HG03442 (cell line): ENCODE measurements at regions not wholly inside any gene's neighbourhood (a gene's known extent, or its start where the extent isn't known, plus 50 kb on each side); places are given as distances from the start of the nearest gene placed in this dataset.

Experiments used
- ATAC-seq: cut with Tn5 transposase; IDR thresholded peaks from one replicate; pipeline ENCODE4 v1.9.1; 2021; ENCODE audit warnings: mild to moderate bottlenecking, moderate library complexity; ENCODE audit not compliant: unreplicated experiment

DNA sequence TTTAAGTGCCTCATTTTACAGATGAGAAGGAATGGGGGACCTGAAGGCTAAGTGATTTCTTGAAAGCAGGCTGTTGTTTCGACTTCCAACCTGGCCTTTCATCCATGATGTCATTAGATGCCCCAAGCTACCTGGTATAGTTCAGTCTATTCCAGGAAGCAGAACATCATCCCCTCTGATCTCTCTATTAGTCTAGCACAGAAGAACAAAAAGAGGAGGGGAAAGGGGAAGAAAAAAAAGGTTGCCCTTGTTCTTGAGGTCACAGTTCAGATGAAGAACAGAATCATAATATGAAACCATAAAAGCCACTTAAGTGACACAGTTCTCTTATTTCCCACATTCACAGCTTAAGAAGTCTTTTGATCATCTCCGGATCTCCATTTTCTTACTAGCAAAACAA, 386.2 kb upstream of the HNRNPA3 start:
- ATAC-seq, result no peak

- no peak for ATAC-seq
Observed at GRCh38 chr2:176826984-176827668, 385.5 kb upstream of the HNRNPA3 start.

DNA sequence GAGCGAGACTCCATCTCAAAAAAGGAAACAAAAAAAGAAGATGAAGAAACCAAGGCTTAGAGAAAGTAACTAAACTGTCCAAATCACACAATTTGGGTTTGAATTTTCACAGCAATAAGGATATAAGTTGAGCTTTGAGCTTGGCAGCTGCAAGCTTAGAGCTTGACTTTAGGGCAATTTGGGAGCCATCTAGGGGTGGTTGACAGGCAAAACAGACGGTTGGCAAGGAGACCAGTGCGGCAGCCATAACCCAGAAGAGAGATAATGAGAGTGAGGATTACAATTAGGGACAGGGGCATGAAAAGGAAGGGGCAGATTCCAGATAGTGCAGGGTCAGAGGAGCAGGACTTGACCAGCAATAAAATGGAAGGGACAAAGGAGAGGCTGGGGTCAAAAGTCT, 382.2 kb upstream of the HNRNPA3 start:
- no peak for ATAC-seq

GRCh38 chr2:176832086-176832485, 380.5 kb upstream of the HNRNPA3 start:
- ATAC-seq, result no peak

DNA sequence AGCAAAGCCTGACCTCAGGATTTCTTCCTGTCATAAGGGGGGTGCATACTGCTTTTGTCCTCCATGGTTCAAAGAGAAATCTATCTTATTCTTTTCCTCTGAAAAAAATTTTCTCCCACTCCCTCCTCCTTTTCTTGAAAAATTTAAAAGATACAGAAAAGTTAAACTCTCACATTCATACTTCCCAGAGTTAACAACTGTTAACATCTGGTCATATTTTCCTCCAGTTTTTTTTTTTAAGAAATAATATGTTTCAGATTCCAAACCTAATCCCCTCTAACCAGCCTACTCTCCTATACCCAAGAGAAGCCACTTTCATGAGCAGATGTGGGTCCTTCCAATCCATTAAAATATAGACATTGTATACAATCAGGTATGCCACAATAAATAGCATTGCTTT, 378.9 kb upstream of the HNRNPA3 start:
- ATAC-seq, result no peak

DNA sequence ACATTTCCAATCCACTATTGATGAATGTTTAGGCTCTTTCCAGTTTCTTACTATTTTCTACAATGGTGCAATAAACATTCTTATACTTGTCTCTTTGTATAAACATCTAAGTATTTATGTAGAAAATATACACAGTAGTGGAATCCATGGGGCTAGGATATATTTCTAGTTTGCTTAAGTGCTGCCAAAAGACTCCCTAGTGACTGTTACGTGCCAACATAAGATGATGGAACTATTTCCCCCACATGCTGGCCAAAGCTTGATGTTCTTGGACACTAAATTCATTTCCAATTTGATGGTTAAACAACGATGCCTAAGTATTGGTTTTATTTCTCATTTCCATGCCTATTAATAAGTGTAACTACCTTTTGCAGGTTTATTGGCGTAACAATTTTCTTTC, 378.4 kb upstream of the HNRNPA3 start:
- ATAC-seq, result no peak

DNA sequence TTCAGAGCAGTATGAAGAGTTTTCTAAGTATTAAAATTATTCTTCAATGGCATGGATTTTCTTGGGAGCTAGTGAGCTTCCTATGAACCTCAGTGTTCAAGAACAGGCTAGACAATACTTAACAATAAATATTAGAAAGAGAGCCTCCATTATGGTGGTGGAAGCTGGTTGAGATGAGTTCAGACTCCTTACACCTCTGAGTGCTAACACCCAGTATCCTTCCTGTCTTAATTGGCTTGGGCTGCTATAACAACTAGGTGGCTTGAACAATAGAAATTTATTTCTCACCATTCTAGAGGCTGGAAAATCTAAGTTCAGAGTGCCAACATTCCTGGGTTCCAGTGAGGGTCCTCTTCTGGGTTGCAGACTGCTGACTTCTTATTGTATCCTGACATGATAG, 369.4 kb upstream of the HNRNPA3 start:
- no peak for ATAC-seq

GRCh38 chr2:176844461-176844860, 368.1 kb upstream of the HNRNPA3 start:
- no peak for ATAC-seq

GRCh38 chr2:176845718-176846117, 366.9 kb upstream of the HNRNPA3 start:
- no peak for ATAC-seq

GRCh38 chr2:176847575-176847974, 365.0 kb upstream of the HNRNPA3 start:
- no peak for ATAC-seq

DNA sequence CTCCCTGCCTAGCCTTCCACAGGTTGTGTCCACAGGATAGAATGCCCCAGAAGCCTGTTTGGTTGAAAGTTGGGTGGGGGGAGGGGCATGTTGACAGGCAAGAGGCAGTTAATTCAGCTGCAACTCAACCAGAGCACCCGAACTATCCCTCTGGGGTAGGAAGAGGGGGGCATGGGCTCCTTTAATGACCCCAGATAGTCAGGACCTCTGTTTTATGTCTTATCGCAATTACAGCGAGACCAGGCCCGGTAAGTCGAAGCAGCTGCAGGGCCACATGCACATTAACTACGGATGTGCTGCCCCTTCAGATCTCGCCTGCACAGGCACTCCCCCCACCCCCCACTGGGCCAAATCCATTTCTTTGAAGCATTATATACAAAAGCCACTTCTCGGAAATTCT, 363.8 kb upstream of the HNRNPA3 start:
- ATAC-seq, result no peak

- no peak for ATAC-seq
Observed at GRCh38 chr2:176851200-176851888, 361.2 kb upstream of the HNRNPA3 start.

GRCh38 chr2:176851889-176852483, 360.6 kb upstream of the HNRNPA3 start:
- ATAC-seq, result no peak

GRCh38 chr2:176852667-176853066, 359.9 kb upstream of the HNRNPA3 start:
- ATAC-seq, result no peak

- no peak for ATAC-seq
Observed at GRCh38 chr2:176854062-176854461, 358.5 kb upstream of the HNRNPA3 start.

DNA sequence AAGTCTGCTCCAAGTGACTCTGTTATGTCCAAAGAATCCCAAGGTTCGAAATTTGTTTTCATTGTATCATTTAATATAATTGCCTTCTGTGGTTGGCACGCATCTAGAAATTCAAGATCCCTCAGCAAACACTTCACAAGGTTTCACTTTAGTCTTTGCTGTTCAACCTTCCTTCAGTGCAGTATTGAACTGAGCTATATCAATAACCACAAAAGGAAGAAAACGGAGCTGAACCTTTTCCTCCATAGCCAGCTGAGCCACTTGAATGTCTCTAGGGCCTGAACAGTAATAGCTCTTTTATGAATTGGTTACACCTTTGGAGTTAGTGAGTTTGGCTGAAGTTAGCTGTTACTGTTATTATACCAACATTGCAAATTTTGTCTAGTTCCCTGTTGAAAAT, 357.7 kb upstream of the HNRNPA3 start:
- no peak for ATAC-seq

DNA sequence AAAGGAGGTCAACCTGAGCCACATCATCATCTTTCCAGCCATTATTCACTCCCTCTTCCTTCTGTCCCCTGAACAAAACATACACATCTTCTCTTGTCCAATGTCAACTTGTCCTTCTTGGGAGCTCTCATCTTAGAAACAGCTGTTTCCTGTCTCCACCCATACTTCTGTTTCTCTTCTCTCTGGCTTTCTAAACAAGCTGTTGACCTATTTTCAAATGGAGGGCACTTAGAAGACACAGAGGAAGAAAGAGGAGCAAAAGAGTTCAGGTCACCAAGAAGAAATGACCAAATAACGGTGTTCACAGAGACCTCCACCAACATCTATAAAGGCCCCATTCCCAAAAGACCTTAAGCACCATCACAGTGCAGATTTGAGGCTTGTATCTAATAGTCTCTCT, 355.9 kb upstream of the HNRNPA3 start:
- no peak for ATAC-seq

DNA sequence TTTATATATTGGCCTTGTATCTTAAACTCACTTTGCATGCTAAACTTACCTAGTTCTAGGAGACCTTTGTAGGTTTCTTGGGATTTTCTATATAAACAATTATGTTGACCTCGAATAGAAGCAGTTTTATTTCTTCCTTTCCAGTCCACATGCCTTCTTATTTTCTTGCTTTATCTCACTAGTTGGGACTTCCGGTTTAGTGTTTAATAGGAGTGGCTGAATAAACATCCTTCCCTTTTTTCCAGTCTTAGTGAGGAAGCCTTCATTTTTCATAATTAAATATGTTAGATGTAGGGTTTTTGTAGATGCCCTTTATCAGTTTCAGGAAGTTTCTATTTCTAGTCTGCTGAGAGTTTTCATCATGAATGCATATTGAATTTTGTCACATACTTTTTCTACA, 347.3 kb upstream of the HNRNPA3 start:
- no peak for ATAC-seq

GRCh38 chr2:176872406-176872805, 340.2 kb upstream of the HNRNPA3 start:
- no peak for ATAC-seq

GRCh38 chr2:176873403-176873802, 339.2 kb upstream of the HNRNPA3 start:
- no peak for ATAC-seq

GRCh38 chr2:176876493-176877103, 336.0 kb upstream of the HNRNPA3 start:
- no peak for ATAC-seq

- no peak for ATAC-seq
Observed at GRCh38 chr2:176879426-176879995, 333.1 kb upstream of the HNRNPA3 start.
